NCI-H460 (cell line): ENCODE measurements at regions not wholly inside any gene's neighbourhood (a gene's known extent, or its start where the extent isn't known, plus 50 kb on each side); places are given as distances from the start of the nearest gene placed in this dataset.

Experiments used
- DNase-seq: peaks from one replicate; pipeline ENCODE4 v3.0.0-alpha.2; 2016; ENCODE audit warnings: low read depth; ENCODE audit errors: extremely low read depth

GRCh38 chr3:21152555-21152954 is 598.5 kb downstream of the ZNF385D start:
- no peak for DNase-seq

- no peak for DNase-seq
These were observed 608.1 kb downstream of the ZNF385D start for GRCh38 chr3:21142949-21143348.

- no peak for DNase-seq
These were observed 609.0 kb downstream of the ZNF385D start for GRCh38 chr3:21142031-21142430.

- DNase-seq, result no peak
These were observed 610.2 kb downstream of the ZNF385D start for GRCh38 chr3:21140785-21141184.

- DNase-seq, result no peak
These were observed 612.9 kb downstream of the ZNF385D start for GRCh38 chr3:21138085-21138484.

- no peak for DNase-seq
These were observed 618.1 kb downstream of the ZNF385D start for GRCh38 chr3:21132896-21133295.

GRCh38 chr3:21120826-21121225 is 630.2 kb downstream of the ZNF385D start:
- no peak for DNase-seq

- DNase-seq, result no peak
These were observed 633.6 kb downstream of the ZNF385D start for GRCh38 chr3:21117370-21117769.

GRCh38 chr3:21109056-21109455 is 642.0 kb downstream of the ZNF385D start:
- no peak for DNase-seq

GRCh38 chr3:21105784-21106183 is 645.2 kb downstream of the ZNF385D start:
- DNase-seq, result no peak

- DNase-seq, result no peak
These were observed 650.2 kb downstream of the ZNF385D start for GRCh38 chr3:21100656-21101359.

GRCh38 chr3:21094686-21095085 is 656.3 kb downstream of the ZNF385D start:
- DNase-seq, result no peak

GRCh38 chr3:21073561-21073960 is 677.4 kb downstream of the ZNF385D start:
- no peak for DNase-seq

- no peak for DNase-seq
These were observed 683.8 kb downstream of the ZNF385D start for GRCh38 chr3:21067031-21067813.

- DNase-seq, result no peak
These were observed 688.1 kb downstream of the ZNF385D start for GRCh38 chr3:21062831-21063294.

- no peak for DNase-seq
These were observed 691.6 kb downstream of the ZNF385D start for GRCh38 chr3:21059404-21059803.

GRCh38 chr3:21056293-21056692 is 694.7 kb downstream of the ZNF385D start:
- DNase-seq, result no peak

- DNase-seq, result no peak
These were observed 696.0 kb downstream of the ZNF385D start for GRCh38 chr3:21055015-21055414.

- no peak for DNase-seq
These were observed 696.9 kb downstream of the ZNF385D start for GRCh38 chr3:21054064-21054463.

GRCh38 chr3:21049334-21050062 is 701.5 kb downstream of the ZNF385D start:
- DNase-seq, result no peak

- DNase-seq, result no peak
These were observed 707.9 kb downstream of the ZNF385D start for GRCh38 chr3:21043139-21043538.
